KBM-7 (cell line): ENCODE measurements at regions not wholly inside any gene's neighbourhood (a gene's known extent, or its start where the extent isn't known, plus 50 kb on each side); places are given as distances from the start of the nearest gene placed in this dataset.

Experiments
- DNase-seq: peaks from one replicate; pipeline ENCODE4 v3.0.0-alpha.2; 2015
- in situ Hi-C: fragments of 300-500 bp; cut with MboI; formaldehyde crosslinking; loops from 2 replicates; pipeline ENCODE4 v1.14.3; 2020; ENCODE audit warnings: low sequenced_read_pairs, low pct_unique_long_range_greater_than_20kb, mixed read lengths

DNA sequence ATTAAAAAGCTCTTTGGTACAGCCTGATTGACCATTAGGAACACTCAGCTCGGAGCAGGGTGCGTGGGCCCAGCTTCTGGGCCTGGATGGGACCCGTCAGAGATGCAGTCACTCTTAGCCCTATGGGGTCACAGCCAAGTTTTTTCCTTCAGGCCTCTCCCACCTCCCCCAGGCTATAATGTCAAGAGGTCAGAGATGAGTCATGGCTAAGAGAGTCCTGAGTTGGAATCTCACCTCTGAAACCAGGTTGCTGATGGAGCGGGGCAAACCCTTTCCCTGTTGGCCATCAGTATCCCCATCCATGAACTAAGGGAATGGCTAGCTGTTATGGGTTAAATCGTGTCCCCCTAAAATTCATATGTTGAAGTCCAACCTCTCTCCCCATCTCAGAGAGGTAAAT, 195.9 kb upstream of the POU3F1 start:
- DNase-seq, result no peak
- in situ Hi-C loops, result no loop called here

DNA sequence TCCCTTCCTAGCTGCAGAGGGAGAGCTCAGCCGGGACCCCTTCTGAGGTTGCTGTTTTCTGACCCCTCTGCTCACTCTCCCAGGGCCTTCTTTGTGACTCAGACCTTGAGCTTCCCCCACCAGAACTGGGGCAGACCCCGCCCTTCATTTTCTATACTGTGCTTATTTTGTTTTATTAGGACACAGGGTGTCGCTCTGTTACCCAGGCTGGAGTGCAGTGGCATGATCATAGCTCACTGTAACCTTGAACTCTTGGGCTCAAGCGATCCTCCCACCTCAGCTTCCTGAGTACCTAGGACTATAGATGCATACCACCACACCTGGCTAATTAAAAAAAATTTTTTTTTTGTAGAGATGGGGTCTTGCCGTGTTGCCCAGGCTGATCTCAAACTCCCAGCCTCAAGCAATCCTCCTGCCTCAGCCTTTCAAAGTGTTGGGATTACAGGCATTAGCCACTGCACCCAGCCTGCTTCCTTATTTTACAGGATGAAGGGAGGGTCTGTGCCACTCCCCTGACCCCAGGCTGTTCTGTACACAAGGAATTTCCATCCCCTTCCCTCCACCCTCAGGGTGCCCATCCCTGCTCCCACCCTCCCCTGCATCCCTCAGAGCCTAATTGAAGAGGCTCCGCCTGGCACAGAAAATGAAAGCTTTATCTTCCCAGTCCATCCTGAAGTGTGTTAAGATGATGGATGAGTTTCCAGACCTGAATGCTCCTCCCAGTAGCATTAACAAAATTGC, 195.2 kb upstream of the POU3F1 start:
- no peak for DNase-seq
- in situ Hi-C loops, result no loop called here

DNA sequence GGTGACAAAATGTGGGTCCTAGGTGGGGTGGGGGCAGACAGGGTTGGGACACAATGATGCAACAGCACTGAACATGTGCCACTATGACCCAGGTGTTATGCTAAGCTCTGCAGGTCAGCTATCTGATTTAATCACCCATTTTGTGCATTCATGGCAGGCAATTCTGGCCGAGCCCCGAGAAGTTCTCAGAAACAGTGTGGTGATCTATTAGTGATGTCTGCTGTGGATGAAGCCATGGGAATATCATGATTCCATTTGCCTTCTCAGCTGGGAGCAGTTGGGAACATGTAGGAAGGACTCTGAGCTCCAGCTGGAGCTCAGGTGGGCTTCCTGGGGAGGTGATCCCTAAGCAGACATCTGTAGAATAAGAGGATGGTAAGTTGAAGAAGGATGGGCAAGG, 194.0 kb upstream of the POU3F1 start:
- in situ Hi-C loops, result no loop called here

DNA sequence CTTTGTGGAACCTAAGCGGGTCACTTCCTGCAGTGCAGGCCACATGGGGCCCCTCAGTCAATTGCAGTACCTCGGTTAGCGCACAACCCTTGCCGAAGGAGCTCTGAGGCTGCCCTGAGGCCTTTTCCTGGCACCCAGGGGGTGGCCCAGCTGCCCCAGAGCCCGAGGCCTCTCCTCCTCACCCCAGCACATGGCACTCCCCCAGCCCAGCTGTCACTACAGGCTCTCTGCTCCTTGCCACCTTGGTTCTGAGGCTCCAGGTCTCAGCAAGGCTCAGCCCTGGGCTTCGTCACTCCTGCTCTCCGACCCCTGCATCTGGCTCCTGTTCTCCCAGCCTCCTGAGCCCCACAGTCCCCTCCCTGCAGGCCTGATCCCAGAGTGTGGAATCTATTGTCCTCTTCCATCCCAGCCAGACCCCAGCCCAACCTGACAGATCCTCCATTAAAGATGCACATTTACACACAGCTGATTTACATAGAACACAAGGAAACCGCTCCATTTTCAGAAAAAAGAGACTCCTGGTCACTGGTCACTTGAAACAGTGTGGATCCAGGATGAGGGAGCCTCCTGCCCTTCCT, 192.8 kb upstream of the POU3F1 start:
- in situ Hi-C loops, result no loop called here
- no peak for DNase-seq

More for the DNA sequence above, 194.0 kb upstream of the POU3F1 start:
- no peak for DNase-seq

DNA sequence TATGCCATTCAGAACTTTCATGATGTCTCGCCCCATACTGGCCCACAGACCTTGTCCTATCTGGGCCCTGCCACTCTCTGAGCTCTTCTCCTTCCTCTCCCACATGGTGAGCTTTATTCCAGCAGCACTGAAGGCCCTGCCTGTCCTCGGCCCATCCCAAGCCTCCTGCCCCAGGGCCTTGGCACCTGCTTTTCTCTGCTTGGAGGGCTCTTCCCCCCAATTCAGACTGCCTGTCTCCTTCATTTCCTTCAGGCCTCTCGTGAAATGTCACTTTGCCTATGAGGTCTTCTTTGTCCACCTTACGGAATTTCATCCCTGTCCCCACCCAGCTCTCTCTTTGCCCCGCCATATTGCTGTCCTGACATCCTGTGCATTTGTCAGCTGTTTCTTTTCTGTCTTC, 191.7 kb upstream of the POU3F1 start:
- in situ Hi-C loops, result no loop called here
- DNase-seq, result no peak

DNA sequence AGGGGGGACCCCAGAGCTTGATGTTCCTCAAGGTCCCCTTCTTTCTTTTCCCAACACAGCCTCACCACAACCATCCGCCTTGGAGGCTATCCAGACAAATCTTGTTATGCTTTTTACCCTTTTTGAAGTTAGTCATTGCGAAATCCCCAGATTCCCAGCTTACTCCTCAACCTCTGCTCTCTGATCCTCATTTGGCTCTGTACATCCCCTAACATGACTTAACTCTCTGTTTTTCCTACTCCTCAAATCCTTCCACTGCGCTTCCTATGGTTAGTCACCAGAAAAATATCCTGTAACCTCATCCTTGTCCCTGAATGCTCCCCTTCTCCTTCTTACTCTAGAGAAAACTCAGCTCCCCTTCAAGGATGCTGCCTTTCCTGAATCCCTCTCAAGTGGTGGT, 189.1 kb upstream of the POU3F1 start:
- in situ Hi-C loops, result no loop called here
- DNase-seq, result no peak

DNA sequence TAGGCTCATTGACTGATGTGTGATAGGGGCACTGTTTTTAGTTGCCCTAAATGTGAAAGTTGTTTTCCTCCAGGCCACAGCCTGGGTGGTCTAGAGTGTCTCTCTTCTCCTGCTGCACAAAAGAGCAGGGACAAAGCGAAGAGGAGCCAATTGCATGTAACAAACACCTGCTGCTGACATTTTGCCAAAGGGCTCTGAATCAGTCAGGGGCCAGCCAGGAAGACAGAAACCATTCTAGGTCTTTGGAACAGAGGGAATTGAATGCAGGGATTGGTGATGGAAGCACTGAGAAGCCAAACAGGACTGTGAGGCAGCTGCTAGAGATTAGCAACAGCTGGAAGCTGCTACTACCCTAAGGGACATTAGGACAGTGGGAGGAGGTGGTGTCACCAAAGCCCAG, 185.3 kb upstream of the POU3F1 start:
- in situ Hi-C loops, result no loop called here
- DNase-seq, result no peak

DNA sequence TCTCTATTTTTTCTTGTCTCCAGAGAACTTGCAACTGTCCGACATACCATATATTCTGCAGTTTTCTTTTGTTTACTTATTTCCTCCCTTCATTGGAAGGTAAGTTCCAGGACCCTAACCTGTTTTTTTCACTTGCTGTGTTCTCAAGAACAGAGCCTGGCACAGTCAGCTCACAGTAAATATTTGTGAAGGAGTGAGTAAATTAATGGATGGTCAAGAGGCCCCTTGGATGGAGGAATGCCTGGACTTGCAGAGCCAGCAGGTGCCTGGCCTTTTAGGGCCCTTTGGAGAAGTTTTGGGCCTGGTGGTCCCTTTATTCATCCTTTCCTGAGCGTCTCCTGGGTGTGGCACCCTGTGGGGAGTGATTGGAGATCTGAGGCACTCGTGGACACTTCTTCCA, 182.1 kb upstream of the POU3F1 start:
- DNase-seq, result no peak
- in situ Hi-C loops, result no loop called here

DNA sequence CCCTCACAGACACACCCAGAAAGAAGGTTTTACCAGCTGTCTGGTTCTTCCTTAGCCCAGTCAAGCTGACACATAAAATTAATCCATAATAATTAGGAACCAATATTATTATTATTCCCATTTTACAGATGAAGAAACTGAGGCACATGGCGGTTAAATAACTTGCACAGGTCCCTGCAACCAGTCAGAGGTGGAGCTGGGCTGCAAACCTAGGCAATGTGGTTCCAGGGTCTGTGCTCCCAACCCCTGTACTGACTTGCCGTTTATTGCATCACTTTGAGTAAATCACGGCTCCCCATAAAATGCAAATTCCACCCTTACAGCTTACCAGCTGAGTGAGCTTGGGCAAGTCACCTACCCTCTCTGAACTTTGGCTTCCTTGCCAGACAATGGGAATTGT, 179.2 kb upstream of the POU3F1 start:
- no peak for DNase-seq
- in situ Hi-C loops, result no loop called here

DNA sequence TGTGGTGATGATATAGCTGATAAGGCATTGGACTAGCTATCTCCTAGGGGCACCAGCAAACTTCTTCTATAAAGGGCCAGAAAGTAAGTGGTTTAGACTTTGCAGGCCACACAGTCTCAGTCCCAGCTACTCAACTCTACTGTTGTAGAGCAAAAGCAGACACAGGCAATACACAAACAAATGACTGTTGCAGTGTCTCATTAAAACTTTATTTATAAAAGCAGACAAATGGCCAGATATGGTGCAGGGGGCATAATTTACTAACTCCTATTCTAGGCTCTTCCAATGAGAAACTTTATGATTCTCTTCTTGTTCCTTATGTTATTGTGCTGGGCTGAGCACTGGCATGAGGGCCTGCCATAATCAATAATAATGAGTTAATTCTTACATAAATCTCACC, 176.8 kb upstream of the POU3F1 start:
- in situ Hi-C loops, result no loop called here
- no peak for DNase-seq

DNA sequence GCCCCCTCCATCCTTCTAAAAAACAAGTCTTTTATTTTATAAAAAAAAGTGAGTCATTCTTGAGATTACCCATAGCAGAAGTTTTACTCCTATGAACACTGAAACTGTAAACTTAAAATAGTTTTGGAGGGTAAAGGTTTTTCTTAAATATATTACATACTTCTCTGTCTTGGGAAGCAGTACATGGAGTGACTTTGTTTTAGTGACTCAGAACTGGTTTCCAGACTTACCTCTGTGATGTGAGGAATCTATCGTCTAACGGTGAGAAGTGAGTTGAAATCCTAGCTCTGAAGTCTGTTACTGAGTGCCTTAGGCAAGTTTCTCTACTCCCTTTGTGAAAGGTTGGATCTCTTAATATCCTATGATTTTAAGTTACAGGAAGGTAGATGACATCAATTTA, 176.3 kb upstream of the POU3F1 start:
- in situ Hi-C loops, result no loop called here
- no peak for DNase-seq

DNA sequence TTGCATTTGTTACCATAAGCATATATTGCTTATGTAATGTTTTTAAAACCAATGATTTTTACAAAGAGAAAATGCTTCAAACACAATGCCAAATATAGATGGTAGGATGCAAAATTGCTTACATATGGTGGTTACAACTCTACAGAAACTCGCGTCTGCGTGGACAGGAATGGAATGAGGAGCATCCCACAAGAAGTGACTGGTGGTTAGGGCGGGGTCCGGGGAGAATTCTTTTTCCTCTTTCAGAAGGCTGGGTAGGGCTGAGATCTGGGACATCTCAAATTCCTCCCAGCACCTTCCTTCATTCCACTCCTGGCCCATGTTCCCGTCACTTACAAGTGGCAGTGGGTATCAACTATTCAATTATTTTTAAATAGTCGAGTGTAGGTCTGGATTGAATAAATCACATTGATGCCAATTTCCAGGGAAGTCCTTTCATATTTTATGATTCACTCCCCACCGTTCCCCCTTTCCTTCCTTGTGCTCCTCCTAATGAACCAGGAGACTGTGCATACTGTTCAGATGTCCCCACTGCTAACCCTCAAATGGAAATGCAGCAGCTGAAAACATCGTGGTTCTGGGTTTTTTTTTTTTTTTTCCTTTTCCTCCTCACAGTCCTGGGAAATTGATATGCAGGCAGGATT, 174.5 kb upstream of the POU3F1 start:
- in situ Hi-C loops, result no loop called here
- DNase-seq, result no peak

DNA sequence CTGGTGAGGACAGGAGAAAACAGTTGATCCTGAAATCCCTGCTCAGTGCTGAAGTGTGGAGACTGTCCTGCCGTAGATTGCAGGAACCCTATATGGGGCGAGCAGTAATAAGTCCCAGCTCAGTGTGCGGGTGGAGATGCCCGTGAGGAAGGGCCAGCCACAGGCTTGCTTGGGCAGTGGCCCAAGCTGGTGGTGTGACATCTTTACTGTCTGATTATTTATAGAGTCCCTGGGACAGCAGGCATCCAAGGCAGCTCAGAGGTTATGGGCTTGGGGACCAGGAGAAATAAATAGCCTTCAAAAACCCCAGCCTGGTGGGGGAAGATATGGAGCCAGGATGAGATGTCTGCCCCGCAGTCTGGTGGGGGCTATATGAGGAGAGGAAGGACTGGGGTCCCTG, 170.7 kb upstream of the POU3F1 start:
- no peak for DNase-seq
- in situ Hi-C loops, result no loop called here

DNA sequence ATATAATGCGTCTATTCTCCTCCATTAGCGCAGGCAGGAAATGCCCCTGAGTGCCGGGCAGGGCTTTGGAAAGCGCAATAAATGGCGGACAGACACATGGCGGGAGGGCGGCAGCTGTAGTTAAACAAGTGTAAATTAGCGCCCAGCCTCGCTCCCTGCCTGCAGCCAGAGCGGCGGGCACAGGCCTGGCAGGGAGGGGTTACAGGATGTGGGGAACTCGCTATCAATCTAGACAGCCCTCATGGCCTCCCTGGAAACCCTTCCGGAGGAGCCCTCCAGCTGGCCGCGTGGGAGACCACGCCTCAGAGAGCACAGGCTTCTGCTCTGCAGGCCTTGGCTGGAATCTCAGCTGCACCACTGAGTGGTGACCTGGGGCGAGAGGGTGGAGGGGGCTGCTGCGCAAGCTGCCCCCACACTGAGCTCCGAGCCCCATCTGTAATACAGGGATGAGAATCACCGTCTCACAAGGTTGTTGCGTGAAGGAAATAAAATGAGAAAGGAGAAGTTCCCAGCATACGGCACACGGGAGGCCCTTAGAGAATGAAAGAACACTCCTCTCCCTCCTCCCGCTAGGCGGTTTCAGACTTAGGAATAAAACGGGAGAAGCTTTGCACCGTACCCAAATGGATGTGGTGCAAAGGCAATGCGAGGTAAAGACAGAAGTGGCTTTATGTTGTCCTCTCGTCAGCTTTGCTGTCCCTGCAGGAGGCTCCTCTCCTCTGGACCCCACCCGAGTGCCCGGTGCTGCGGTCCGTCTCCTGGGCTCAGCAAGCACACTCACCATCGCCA, 167.2 kb upstream of the POU3F1 start:
- in situ Hi-C loops, result no loop called here
- peak; percentile 91 for DNase-seq

DNA sequence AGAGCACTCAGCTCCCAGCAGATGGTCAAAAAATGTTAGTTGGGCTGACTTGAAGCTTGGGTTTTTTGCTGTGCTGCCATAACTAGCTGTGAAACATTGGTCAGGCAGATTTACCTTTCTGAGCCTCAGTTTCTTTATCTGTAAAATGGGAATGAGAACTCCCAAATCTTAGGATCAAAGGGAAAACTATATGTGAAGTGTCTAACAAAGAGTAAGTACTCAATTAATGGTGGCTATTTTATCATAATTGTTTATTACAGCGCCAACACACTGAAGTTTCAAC, 164.2 kb upstream of the POU3F1 start:
- in situ Hi-C loops, result no loop called here
- no peak for DNase-seq

DNA sequence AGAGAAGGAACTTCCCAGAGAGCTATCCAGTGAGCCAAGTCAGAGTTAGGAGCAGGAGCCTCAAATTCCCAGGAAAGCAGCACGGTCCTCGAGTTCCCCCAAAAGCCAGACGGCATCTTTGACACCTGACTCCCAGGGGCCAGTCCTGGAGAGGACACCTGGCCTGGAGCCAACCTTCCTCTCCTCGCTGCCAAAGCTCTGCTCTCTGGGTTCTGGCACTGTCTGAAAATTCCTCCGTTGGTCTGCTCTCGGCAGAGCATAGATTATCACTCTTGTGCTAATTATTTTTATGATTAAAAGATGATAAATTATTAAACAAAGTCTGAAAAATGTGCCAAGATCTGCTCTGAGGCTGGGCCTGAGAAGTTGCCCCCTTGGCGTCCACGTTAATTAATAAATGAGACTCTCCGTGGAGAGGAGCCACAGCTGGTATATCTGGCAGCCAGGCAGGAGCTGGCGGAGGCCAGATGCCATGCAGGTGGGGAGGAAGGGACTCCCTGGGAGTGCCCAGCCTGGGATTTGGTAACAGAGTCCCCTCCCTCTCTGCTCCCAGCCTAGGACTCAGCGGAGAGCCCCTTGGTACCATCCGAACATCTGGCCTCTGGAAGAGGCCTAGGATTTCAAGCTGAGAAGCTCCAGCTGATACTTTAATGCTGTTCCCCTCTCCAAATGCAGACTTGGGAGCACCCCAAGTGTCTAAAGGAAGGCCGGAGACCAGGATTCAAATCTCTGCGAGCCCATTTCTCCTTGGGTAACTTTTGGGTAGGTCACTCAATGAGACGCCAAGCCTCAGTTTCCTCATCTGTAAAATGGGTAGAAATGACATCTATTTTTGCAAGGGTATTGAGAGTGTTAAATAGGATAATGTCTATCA, 163.7 kb upstream of the POU3F1 start:
- in situ Hi-C loops, result no loop called here
- no peak for DNase-seq

DNA sequence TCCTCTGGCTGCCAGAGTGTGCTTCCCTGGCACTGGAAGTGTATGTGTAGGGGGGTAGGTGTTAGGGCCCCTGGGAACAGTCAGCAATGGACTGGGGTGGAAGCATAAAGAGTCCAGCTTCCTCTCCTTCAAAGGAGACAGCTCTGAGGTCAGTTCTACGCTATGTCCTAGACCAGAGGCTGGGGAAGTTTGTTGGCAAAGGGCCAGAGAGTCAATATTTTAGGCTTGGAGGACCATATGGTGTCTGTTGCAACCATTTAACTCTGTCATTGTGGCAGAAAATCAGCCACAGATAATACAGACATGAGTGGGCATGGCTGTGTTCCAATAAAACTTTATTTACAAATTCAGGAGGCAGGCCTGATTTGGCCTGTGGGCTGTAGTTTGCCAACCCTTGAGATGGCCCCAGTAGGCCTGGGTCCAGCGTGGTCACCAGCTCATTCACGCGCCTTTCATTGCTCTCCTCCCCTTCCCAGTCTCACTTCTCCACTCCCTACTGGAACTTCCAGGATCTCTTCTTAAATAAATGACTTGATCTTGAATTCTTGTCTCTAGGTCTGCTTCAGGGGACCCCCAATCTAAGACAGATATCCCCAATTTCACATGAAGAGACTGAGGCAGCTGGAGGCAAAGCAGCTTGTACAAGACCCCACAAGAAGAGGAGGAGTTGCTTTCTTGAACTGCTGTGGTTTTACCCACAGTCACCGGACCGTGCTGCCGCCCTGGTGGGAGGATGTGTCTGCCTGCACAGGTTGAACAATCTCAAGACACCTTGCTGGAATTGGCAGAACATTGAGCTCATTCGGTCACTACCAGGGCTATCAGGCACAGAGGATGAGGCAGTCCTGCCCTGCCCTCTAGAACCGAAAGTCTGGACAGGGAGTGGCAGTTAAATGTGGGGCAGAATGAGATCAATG, 162.4 kb upstream of the POU3F1 start:
- DNase-seq, result no peak
- in situ Hi-C loops, result no loop called here

DNA sequence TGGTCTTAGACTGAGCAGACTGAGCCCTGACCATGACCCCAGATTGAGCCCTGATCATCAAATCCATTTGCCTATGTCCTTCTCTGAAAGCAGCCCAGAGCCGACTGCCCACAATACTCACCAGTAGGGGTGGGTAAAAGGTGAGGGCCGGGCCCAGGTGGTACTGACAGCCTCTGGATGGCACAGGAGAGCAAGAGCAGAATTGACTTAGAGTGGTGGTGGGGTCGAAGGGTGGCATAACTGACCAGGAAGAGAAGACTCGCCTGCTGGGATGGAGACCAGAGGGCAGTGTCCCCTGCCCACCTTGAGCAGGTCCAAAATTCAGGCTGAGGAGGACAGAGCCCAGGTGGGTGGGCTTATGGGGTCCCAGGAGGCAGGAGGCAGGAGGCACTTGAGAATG, 161.3 kb upstream of the POU3F1 start:
- in situ Hi-C loops, result no loop called here
- no peak for DNase-seq
